Endometrial microvascular endothelial cells (primary cell): ENCODE measurements at regions not wholly inside any gene's neighbourhood (a gene's known extent, or its start where the extent isn't known, plus 50 kb on each side); places are given as distances from the start of the nearest gene placed in this dataset.

ENCODE experiments used
- in situ Hi-C: cut with HindIII; loops from 2 replicates; pipeline ENCODE4 v1.10.0; 2017; ENCODE audit warnings: low sequenced_read_pairs, low pct_unique_long_range_greater_than_20kb; ENCODE audit errors: inconsistent ontology term

DNA sequence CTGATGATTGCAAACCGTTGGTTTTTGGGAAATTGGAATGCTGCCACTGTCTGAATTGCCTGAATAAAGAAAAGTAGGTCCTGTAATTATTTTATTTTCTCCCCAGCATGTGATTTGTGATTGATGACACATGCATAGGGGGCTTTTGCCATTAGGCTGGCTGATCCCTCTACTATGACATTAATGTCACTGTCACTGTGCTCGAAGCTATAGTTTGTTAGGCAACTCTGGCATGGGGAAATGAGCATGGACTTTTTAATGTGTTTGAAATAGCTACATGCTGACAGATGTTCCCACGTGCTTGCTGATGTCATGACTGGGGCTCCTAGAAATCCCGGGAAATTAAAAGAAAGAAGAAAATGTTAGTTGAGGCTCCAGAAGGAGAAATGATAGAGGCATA is 99.1 kb downstream of the HRH4 start:
- in situ Hi-C loops: no loop called here

DNA sequence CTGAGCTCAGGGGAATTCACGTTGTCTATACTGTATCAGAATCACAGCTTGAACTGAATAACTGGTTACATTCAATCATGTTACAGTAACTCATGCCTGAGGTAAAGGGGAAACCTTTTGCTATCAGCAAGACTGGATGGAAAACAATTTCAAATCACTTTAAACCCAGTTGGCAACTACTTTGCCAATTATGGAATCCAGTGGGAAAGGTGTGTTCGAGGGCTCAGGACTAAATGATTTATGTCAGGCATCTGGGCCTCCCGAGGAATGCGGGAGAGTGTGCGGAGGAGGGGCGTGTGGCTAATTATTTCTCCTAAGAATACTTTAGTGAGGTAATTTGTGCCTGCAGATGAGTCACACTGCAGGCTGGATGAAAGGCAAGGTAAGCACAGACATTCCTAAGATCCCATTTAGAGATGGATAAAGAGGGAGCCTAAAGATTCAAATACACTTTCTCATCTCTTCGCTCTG is 100.1 kb downstream of the HRH4 start:
- in situ Hi-C loops: no loop called here

DNA sequence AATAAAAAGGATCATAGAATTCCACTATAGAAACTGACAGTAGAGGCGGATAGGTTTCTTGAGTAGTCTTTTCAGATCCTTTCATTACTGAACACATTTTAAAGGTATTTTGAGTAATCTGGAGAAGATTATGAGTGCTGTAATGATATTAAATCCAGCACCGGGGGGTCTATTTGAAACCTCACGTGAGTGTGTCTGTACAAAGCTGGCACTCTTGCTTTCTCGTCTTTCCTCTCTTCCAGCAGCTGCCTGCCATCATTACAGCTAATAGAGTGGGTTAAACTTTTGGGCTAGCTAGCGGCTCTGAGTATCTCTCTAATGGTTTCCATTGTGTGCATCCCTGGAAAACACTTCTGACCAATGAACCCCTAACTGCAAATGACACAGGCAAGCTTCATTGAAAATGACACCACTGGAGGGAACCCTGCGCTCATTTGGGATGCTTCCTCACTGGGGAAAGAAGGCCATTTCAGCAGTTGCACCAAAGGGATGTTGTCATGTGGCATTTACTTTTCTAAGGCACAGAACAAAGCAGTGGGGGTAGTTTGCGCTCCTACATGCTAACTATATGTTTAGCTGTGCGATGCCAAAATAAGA is 101.0 kb downstream of the HRH4 start:
- in situ Hi-C loops: no loop called here

DNA sequence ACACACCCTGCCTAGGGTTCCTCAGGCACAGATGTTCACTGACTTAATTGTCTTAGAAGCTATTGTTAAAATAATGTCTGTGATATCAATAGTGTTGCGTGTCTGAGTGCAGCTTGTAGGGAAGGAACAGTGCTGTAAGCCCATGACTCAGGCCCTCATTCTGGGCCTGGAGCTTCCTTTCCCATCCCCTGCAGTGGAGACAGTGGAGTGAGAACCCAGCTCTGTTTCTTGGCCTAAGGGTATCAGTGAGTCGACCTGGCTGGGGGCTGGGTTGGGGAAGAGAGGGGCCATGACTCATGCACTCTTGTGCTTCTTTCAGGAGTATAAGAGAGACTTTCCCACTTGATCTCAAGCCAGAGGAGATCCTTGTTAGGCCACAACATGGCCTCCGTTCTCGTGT is 106.8 kb downstream of the HRH4 start:
- in situ Hi-C loops: no loop called here

DNA sequence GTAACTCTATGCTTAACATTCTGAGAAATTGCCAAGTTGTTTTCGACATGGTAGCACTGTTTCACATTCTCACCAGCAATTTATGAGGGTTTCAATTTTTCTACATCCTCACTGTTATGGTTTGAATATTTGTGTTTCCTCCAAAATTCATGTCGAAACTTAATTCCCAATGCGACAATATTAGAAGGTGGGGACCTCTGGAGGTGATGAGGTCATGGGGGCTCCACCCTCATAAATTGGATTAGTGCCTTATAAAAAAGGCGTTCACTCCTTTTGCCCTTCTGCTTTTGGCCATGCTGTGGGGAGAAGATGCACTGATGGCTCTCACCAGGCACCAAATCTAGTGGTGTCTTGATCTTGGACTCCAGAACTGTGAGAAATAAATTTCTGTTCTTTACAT is 110.3 kb downstream of the HRH4 start:
- in situ Hi-C loops: no loop called here

DNA sequence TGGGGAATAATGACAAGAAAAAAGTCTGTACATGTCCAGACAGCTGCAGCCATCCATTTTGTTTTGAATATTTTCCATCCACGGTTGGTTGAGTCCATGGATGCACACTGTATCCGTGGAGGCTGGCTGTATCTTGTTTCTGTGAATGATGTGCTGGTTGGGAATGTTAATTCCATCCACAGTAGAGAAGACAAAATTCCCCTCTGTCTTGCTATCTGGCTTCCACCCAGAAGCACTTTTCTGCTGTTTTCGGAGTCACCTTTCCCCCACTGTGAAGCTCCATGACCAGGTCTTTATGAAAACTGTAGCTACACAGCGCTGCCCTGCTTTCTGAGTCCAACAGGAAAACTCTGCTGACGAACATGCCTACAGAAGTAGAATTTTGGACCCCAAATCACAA is 122.3 kb downstream of the HRH4 start:
- in situ Hi-C loops: no loop called here

DNA sequence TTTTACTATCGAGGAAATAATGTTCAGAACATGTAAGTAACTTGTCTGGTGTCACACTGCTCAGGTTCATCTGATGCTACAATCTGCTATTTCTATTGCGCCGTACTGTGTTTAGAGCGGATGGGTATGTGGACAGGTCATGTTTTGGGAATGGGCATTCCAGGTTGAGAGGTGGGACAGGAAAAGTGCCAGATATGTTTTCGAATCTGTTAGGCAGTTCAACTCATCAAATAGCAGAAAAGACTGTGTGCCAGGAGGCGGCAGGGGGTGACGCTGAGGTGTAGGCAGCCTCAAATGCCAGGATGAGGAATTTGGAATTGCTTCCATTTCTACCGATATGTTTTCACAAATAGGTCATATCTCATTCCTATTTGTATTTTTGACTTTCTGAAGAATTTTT is 123.8 kb downstream of the HRH4 start:
- in situ Hi-C loops: no loop called here

DNA sequence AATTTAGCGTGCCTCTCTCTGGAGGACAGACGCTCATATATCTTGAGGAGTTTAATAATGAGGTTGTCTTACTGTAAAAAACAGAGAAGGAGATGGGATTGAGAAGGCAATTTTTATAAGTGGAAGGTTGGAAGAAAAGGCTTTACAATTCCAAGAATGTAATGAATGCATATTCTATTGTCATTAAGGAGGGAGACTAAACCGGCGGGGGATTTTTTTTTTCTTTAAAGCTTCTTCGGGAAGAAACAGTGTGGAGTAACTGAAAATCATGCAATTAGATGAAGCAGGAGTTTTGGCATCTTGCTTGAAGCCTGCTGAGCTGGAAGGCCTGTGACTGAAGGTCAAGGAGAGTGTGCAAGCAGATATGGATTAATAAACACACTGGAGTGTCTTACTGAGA is 124.4 kb downstream of the HRH4 start:
- in situ Hi-C loops: no loop called here

DNA sequence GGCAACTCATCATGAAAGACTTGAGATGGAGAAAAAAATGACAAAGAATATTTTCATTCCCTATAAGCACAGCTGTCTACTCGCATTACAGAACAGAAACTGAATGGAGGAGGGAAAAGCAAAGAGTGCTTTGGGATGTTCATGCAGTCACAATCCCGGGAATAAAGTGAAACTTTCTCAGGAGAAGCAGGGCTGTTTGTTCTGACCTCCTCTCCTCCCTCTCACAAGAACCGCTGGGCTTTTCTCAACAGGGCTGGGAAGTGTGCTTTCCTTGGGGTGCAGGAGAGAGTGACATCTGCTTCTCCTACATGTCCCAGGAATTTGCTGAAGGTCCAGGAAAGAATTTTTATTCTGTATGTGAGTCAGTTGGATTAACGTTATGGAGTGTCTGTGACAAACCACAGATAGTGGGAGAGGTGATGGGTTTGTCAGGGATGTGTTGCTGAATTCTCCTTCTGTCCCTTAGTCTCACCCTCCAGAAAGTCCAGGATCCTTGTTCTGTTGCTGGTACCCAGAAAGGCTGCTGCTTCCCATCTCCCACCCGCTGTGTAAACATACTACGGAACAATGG is 125.6 kb downstream of the HRH4 start:
- in situ Hi-C loops: no loop called here

DNA sequence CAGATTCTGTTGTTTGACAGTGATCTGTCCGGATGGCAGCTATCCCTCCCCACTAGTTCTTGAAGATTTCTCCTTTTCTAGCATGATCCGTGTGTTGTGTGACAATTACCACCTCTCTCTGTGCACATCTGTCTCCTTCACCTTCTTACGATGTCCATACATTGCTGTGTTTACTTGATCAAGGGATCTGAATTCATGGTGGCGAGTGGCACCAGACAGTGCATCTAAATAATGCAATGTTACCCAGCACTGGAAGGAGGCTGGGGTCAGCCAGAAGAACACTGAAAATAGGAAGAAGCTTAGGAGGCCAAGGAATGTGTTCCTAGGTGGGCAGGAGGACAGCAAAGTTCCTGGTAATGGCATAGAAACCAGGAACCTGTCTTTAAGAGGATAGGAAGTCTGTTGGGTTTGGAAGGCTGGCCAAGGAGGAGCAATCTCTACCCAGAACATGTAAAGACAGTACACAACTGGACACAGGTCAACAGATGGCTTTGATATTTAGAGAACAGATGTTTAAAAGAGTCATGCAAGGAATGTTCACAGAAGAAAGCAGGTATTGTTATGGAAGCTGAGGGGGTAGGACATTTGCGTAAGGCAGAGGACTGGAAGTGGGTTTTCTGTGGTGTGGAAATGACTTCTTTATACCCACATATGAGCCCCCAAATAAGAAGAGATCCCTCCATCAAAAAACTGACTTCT is 126.4 kb downstream of the HRH4 start:
- in situ Hi-C loops: no loop called here

DNA sequence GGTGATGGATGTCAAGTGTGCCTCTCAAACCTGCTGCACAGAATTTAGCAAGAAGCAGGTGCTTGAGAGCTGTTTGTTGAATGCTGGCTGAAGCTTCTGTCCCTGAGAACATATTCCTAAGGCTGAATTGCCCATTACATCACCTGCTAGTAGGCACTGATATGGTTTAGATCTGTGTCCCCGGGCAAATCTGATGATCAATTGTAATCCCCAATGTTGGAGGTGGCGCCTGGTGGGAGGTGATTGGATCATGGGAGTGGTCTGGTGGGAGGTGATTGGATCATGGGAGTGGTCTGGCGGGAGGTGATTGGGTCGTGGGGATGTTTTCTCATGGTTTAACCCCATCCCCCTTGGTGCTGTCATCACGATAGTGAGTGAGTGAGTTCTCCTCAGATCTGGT is 128.0 kb downstream of the HRH4 start:
- in situ Hi-C loops: no loop called here

DNA sequence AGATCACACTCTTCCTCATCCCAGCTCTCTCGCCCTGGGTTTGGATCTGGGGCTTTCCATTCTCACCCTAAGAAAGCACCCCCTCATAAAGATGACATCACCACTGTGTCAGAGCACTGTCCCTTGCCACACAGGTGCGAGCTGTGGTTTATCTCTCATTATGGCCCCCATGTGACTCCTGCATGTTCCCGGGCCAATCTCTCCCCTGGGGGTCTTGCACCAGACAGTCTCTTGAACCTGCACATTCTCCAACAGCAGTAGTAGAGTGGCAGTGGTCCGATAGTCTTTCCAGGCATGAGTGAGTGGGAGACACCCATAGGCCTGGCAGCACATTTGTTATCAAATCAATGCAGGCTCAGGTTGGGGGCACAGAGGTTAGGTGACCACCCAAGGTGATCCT is 130.5 kb downstream of the HRH4 start:
- in situ Hi-C loops: no loop called here

DNA sequence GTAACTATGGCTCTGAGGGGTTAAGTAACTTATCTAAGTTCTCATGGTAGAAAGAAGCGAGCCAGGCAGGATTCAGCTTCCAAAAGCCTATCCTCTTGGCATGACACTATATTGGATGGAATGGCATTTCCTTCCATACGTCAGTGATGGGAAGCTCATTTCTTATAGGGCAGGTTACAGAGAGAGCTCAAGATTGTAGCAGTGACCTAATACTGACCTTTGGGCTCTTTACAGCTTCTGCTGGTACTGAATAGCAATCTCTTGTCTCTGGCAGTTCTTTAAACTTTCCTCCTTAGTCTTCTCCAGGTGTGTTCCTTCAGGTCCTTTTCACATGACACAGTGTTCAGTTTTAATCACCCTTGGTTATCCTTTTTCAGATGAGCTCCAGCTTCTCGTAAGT is 133.0 kb downstream of the HRH4 start:
- in situ Hi-C loops: no loop called here

DNA sequence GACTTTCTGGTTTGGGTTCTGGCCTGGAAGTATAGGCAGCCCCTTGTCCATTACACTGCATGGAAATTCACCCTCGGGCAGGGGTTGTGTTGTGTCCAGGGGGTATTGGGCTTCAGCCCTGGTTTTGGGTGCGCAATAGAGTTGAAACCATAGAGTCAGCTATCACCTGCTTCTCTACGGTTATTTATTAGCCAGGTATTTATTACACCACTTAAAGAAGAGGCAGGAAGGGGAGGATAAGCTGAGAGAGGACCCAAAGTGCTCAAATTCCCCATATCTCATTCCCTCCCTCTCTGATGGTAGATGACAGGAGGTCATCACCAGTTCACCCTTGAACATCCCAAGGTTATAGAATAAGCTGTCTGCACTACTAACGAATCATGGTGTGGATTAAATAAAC is 133.4 kb downstream of the HRH4 start:
- in situ Hi-C loops: no loop called here

DNA sequence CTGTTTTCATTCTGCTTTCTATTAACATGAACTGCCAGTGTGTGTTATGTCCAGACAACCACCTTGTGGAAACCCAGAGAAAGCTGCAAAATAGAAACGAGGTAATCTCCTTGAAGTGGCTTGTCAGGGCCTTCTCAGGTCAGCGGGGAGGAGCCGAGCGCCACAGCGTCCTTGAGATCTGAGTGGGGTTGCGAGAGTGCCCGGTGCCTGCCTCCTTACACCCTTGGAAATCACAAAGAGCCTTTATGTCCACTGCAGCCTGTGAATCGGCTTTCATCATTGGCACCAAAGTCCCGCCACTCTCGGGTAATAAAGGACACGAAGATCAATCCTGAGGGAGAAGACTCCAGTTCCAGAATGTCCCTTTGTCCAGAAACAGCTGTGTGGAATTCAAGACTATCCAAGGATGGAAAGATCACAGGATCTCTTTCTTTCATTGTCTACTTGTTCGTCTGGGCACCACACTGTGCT is 135.2 kb downstream of the HRH4 start:
- in situ Hi-C loops: no loop called here

DNA sequence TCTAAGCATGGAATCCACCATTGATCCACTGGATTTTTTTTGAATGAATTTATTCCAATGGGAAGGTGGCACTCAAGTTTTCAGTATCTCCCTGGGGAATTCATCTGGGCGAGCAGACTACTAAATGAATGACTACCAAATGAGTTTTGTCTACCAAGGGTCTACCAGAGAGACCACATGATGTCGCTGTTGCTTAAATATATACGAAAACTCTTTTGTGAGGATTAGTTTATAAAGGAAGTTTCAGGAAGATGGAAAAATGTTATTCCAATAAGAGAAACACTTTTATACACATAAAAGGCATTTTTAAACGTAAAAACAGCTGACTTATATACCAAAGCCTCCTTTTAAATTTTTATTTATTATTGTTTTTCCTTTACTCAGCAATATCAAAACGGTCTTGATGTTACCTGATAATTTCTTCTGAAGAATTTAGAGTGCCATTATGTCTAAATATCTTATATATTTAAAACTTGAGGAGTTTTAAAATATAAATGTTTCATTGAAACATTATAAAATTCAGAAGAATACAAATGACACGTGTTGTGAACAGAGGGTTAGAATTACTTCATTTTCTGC is 139.7 kb downstream of the HRH4 start:
- in situ Hi-C loops: no loop called here

DNA sequence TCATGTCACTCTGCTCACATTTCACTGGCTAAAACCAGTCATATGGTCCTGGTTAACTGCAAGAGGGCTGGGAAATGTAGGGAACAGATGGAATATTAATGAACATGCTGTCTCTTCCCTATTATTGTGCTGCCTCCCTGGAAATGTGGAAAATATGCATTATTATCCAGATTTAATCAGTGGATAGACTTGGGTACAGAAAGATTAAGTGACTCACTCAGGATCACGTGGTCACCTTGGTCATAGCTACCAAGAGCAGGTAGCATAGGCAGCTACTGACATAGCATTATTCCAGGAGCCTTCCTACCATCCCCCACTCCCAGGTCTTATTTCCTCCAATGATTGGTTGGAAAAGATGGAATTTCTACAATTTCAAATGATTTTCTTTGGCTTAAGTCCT is 141.1 kb downstream of the HRH4 start:
- in situ Hi-C loops: no loop called here

DNA sequence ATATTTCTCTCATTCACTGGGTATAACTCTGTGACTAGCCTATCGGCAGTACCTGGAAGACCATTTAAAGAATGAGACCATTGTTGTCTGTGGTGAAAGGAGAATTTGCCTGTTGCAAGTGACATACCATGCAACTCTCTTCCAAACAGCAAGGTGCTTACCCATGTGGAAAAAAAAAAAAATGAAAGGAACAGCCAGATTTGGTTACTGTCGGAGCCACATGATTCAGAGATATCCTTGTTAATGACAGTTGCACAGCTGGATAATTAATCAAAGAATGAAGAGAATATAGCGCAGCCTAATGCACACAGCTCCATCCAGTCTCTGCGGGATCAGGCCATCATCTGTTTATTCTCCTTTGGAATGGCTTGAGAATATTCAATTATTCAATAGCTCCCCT is 141.8 kb downstream of the HRH4 start:
- in situ Hi-C loops: no loop called here

DNA sequence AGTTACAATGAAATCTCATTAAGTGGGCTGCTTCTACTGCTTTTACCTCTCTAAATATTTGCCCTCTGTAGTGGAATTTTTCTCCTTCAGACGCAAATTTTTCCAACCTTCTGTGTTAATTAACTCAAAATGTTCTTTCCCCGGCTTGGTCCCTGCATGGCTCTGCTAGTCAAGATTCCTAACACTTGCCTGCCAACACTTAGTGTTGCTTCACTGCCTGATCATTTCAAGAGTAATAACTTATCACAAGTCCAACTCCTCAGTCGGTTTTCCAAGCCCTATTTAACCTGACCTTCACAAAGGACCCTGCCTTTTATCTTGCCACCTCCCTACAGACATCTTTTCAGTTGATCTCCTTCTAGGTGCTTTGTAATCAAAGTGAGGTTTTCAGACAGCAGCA is 142.7 kb downstream of the HRH4 start:
- in situ Hi-C loops: no loop called here

DNA sequence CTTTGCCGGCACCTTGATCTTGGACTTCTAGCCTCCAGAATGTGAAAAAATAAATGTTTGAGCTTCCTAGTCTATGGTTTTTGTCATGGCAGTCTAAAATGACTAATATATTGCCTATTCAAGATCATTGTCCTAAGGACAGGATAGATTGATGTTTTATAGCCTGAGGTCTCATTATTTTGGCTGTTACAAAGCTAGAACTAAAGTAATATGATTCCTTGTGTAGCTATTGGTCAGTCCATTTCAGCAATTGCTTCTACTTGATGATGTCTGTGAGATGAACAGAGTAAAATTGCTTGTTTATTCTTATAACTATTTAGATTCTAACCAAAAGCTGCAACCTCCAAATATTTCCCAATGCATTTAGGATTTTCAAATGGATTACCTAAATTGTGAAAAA is 145.0 kb downstream of the HRH4 start:
- in situ Hi-C loops: no loop called here
